Adrenal gland (tissue), 5 donors: ENCODE measurements at regions not wholly inside any gene's neighbourhood (a gene's known extent, or its start where the extent isn't known, plus 50 kb on each side); places are given as distances from the start of the nearest gene placed in this dataset.

Source experiments
- CTCF ChIP-seq, 6 experiments: fragments of 450-650 bp in 4 of 6; fragments of 200-600 bp in 2 of 6; sonication (generic) in 1 of 6; IDR thresholded peaks; 1 replicate in 5 of 6; 2 replicates in 1 of 6; pipeline versions ENCODE4 v1.5.1 to v1.8.0; 2016 to 2021; ENCODE audit warnings: antibody characterized with exemption in 6 of 6, mild to moderate bottlenecking in 2 of 6, moderate library complexity in 1 of 6
- POLR2A ChIP-seq, 2 donors: fragments of 450-650 bp; IDR thresholded peaks; one replicate each; pipeline ENCODE4 v1.6.1; 2017; ENCODE audit warnings: antibody characterized with exemption in 2 of 2, mild to moderate bottlenecking in 2 of 2, moderate library complexity in 1 of 2
- donor health status: DM: no; HTN: no; CAD: no.

GRCh38 chr12:28830491-28830890, 318.6 kb upstream of the FAR2 start:
- TF ChIP-seq CTCF (IDR thresholded peaks at IDR 0.05), result no peak
- TF ChIP-seq POLR2A (IDR thresholded peaks at IDR 0.05), result no peak
